Caco-2 (cell line): ENCODE measurements at regions not wholly inside any gene's neighbourhood (a gene's known extent, or its start where the extent isn't known, plus 50 kb on each side); places are given as distances from the start of the nearest gene placed in this dataset.

Experiments used
- BruUV-seq: library from RNA; stranded (reverse); fragments of 400-500 nt; replicated peaks from 2 replicates; lab custom pipeline; 2021; lab: Mats Ljungman, UMichigan
- CTCF ChIA-PET: fragments of 300-600 bp; sonication (Branson Sonifier 250); formaldehyde crosslinking; loops from one replicate; lab custom pipeline; 2022; ENCODE audit warnings: antibody characterized with exemption; lab: Charles Lee
- POLR2A ChIA-PET: fragments of 300-600 bp; sonication (Branson Sonifier 250); formaldehyde crosslinking; loops from one replicate; lab custom pipeline; 2022; ENCODE audit warnings: antibody characterized with exemption; lab: Charles Lee
- DNase-seq, 2 experiments: peaks; one replicate each; pipeline versions ENCODE4 v3.0.0 to v3.0.0-alpha.2; 2020 to 2022
- H3K27me3 ChIP-seq: replicated peaks from 2 replicates; pipeline ENCODE4 v1.6.0; 2011; ENCODE audit warnings: low read length; ENCODE audit not compliant: control insufficient read depth, insufficient read depth
- H3K36me3 ChIP-seq: 2 replicates; pipeline ENCODE4 v1.5.1; 2011; ENCODE audit warnings: low read length; ENCODE audit not compliant: control insufficient read depth, insufficient read depth
- H3K4me1 ChIP-seq: fragments of 250-450 bp; sonication (Bioruptor Pico); 2 replicates; pipeline ENCODE4 v1.5.1; 2020; ENCODE audit warnings: mild to moderate bottlenecking
- H3K4me3 ChIP-seq: 2 replicates; pipeline ENCODE4 v1.5.1; 2011; ENCODE audit warnings: low read depth, mild to moderate bottlenecking, control low read depth, low read length
- H3K9me3 ChIP-seq: fragments of 250-450 bp; sonication (Bioruptor Pico); 2 replicates; pipeline ENCODE4 v1.5.1; 2020; ENCODE audit warnings: mild to moderate bottlenecking, moderate library complexity
- H3K27ac Mint-ChIP-seq: one replicate; pipeline ENCODE4 v1.8.0; 2022; ENCODE audit warnings: mixed read lengths; ENCODE audit not compliant: unreplicated experiment
- H3K27me3 Mint-ChIP-seq: one replicate; pipeline ENCODE4 v1.8.0; 2022; ENCODE audit warnings: mixed read lengths; ENCODE audit not compliant: insufficient read depth, unreplicated experiment
- H3K36me3 Mint-ChIP-seq: one replicate; pipeline ENCODE4 v1.8.0; 2022; ENCODE audit warnings: mild to moderate bottlenecking, mixed read lengths; ENCODE audit not compliant: insufficient read depth, unreplicated experiment
- H3K4me1 Mint-ChIP-seq: one replicate; pipeline ENCODE4 v1.8.0; 2022; ENCODE audit warnings: low read depth, mixed read lengths; ENCODE audit not compliant: unreplicated experiment
- H3K4me3 Mint-ChIP-seq: one replicate; pipeline ENCODE4 v1.8.0; 2022; ENCODE audit warnings: mild to moderate bottlenecking, moderate library complexity, mixed read lengths; ENCODE audit not compliant: unreplicated experiment
- H3K9me3 Mint-ChIP-seq: one replicate; pipeline ENCODE4 v1.8.0; 2022; ENCODE audit warnings: mixed read lengths; ENCODE audit not compliant: unreplicated experiment
- intact Hi-C: fragments of 100-400 bp; cut with micrococcal nuclease; formaldehyde crosslinking; loops from one replicate; pipeline ENCODE4 v1.10.0; 2022; ENCODE audit not compliant: unreplicated experiment
- TF ChIP-seq, protein P1 (sequence below), 2 experiments: fragments of 200-600 bp in 1 of 2; IDR thresholded peaks; 1 replicate in 1 of 2; 2 replicates in 1 of 2; pipeline versions ENCODE4 v1.5.1 to v1.8.0; 2011 to 2022; ENCODE audit warnings: antibody characterized with exemption in 1 of 2, control low read depth in 1 of 2, inconsistent platforms in 1 of 2, low read depth in 1 of 2, low read length in 1 of 2, mild to moderate bottlenecking in 1 of 2, moderate library complexity in 1 of 2; ENCODE audit not compliant: insufficient read depth in 1 of 2, severe bottlenecking in 1 of 2, unreplicated experiment in 1 of 2

DNA sequence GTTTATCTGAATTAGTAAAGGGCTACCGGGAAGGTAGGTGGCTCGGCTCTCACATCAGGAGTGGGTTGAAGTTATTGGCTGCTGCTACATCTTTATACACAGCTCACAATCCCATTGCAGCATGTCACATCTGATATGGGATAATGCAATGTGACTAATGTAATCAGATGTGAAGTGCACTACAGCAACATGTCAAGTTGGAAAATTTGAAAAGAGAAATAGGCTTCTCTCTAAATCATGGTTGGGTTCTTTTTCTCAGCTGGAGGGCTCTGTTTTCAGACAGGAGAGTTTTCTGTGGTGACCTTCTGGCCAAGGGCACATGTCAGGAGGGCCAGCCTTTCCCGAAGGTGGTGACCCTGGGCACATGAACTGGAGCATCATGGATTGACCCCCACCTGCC, 337.5 kb downstream of the HRH4 start:
- Mint-ChIP-seq H3K9me3 (no peaks in the 10 kb centered on the region), H3K27me3 (peaks cover 3% of the 10 kb centered on the region), H3K4me1 (no peaks in the 10 kb centered on the region), H3K36me3 (no peaks in the 10 kb centered on the region), H3K27ac (no peak overlapping the region), H3K4me3 (no peak overlapping the region)
- BruUV-seq: no TSS peak
- ChIA-PET CTCF (no interaction called here), POLR2A (no interaction called here)
- Histone ChIP-seq H3K4me1 (no peaks in the 10 kb centered on the region), H3K9me3 (no peaks in the 10 kb centered on the region), H3K4me3 (no peak overlapping the region), H3K27me3 (no peaks in the 10 kb centered on the region), H3K36me3 (no peaks in the 10 kb centered on the region)
- TF ChIP-seq, protein P1, sequence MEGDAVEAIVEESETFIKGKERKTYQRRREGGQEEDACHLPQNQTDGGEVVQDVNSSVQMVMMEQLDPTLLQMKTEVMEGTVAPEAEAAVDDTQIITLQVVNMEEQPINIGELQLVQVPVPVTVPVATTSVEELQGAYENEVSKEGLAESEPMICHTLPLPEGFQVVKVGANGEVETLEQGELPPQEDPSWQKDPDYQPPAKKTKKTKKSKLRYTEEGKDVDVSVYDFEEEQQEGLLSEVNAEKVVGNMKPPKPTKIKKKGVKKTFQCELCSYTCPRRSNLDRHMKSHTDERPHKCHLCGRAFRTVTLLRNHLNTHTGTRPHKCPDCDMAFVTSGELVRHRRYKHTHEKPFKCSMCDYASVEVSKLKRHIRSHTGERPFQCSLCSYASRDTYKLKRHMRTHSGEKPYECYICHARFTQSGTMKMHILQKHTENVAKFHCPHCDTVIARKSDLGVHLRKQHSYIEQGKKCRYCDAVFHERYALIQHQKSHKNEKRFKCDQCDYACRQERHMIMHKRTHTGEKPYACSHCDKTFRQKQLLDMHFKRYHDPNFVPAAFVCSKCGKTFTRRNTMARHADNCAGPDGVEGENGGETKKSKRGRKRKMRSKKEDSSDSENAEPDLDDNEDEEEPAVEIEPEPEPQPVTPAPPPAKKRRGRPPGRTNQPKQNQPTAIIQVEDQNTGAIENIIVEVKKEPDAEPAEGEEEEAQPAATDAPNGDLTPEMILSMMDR (IDR thresholded peaks at IDR 0.05; ENCODE audit: insufficient read depth in 1 of 2, low read depth in 1 of 2, low read length in 1 of 2, severe bottlenecking in 1 of 2, unreplicated experiment in 1 of 2): no peak
- intact Hi-C loops: no loop called here
- DNase-seq: no peak

DNA sequence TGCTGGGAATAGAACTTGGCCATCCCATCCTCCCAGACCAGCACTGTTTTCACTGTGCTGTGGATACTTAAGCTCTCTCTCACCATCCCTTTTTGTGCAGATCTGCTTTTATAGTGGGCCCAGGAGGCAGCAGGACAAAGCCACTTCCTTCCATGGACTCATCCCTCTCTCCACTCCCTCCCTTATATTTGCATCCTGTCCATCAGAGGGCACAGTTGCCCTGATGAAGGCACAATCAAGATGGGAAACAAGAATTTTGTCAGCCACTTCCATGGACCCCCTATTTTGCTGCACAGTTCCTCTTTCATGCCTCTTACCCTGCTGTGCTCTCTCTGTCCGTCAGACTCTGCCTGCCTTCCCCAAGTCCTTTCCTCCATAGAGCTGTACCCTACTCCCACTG, 338.7 kb downstream of the HRH4 start:
- H3K36me3 ChIP-seq: no peaks in the 10 kb centered on the region
- H3K4me3 ChIP-seq: no peak overlapping the region
- intact Hi-C loops: no loop called here
- no peaks in the 10 kb centered on the region for H3K27me3 ChIP-seq
- peaks cover 3% of the 10 kb centered on the region for H3K27me3 Mint-ChIP-seq
- H3K4me3 Mint-ChIP-seq: no peak overlapping the region
- no peak for DNase-seq
- H3K4me1 Mint-ChIP-seq: no peaks in the 10 kb centered on the region
- ChIA-PET POLR2A (no interaction called here), CTCF (no interaction called here)
- no peaks in the 10 kb centered on the region for H3K4me1 ChIP-seq
- no TSS peak for BruUV-seq
- TF ChIP-seq, protein P1 (IDR thresholded peaks at IDR 0.05; ENCODE audit: insufficient read depth in 1 of 2, low read depth in 1 of 2, low read length in 1 of 2, severe bottlenecking in 1 of 2, unreplicated experiment in 1 of 2): no peak
- H3K27ac Mint-ChIP-seq: no peak overlapping the region
- H3K36me3 Mint-ChIP-seq: no peaks in the 10 kb centered on the region
- H3K9me3 Mint-ChIP-seq: no peaks in the 10 kb centered on the region
- no peaks in the 10 kb centered on the region for H3K9me3 ChIP-seq

DNA sequence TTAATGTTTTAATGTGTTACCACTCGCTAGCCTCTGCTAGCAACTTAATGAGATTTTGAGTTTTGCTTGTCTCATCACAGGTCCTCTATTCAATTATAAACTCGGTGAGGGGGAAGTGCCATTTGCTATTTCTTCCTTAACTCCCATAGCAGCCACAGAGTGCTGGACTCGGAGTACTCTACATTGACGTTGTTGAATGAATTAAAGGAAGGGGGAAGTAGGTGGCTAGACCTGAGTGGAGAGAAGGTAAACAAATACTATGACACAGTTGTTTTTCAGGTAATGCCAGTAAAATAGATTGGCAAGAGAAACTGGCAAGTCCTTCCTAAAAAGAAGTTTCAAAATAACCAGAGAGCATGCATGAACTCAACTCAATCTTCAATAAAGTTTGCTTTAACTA, 339.3 kb downstream of the HRH4 start:
- Mint-ChIP-seq H3K4me3 (no peak overlapping the region), H3K36me3 (no peaks in the 10 kb centered on the region), H3K27me3 (peaks cover 3% of the 10 kb centered on the region), H3K27ac (no peak overlapping the region), H3K4me1 (no peaks in the 10 kb centered on the region), H3K9me3 (no peaks in the 10 kb centered on the region)
- DNase-seq: no peak
- Histone ChIP-seq H3K9me3 (no peaks in the 10 kb centered on the region), H3K27me3 (no peaks in the 10 kb centered on the region), H3K36me3 (no peaks in the 10 kb centered on the region), H3K4me1 (no peaks in the 10 kb centered on the region), H3K4me3 (no peak overlapping the region)
- ChIA-PET CTCF (no interaction called here), POLR2A (no interaction called here)
- intact Hi-C loops: no loop called here
- TF ChIP-seq, protein P1 (IDR thresholded peaks at IDR 0.05; ENCODE audit: insufficient read depth in 1 of 2, low read depth in 1 of 2, low read length in 1 of 2, severe bottlenecking in 1 of 2, unreplicated experiment in 1 of 2): no peak
- no TSS peak for BruUV-seq
